ENCODE measurements at regions not wholly inside any gene's neighbourhood (a gene's known extent, or its start where the extent isn't known, plus 50 kb on each side); places are given as distances from the start of the nearest gene placed in this dataset.

DNA sequence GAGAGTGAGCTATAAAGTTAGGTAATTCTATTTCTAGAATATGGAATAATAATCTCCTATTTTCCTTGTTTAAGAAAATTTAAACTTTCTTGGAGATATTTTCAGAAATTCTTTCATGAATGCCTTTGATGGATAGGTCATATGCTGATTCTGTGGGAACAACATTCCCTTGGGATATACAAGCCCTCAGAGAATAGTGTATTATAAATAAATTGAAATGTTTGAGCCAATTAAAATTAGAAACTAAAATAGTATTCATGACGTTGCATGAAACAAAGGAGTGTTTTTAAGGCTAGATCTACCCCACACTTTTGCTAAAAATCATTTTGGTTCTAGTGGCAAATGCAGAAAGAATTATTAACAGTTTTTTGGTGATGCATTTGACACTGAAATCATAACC, 269.3 kb upstream of the ANO3 start:
- H3K9ac ChIP-seq (ENCODE audit: low read depth, low read length) = no peak overlapping the region
- H3K4me1 ChIP-seq (ENCODE audit: insufficient read depth, low read length) = no peaks in the 10 kb centered on the region
- H3K4me3 ChIP-seq (ENCODE audit: low read length) = no peak overlapping the region
- 80% methylated on average over 1 of the region's 1 CpG for WGBS
- H3K27me3 ChIP-seq (ENCODE audit: insufficient read depth, low read length) = no peaks in the 10 kb centered on the region
- H3K9me3 ChIP-seq (ENCODE audit: insufficient read depth, low read depth, low read length) = no peaks in the 10 kb centered on the region
- H3K27ac ChIP-seq (ENCODE audit: low read depth, low read length) = no peak overlapping the region
- no peaks in the 10 kb centered on the region for H3K36me3 ChIP-seq (ENCODE audit: insufficient read depth, low read length)

DNA sequence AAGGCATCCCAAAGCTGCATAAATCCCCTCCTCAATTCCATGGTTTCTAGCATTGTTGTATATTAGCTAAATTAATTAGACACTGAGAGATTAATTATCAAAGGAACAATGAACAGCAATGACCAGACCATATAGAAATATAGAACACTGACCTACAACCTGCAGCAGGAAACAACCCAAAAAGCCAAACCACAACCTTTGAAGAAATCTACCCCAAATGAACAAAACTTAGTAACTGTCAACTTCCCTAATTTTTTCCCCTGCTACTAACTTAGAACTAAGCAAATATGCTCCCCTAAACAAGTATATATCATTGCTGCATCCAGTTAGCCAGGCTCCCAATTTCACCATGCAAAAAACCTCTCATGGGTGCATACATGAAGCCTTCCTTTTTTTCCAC, 268.0 kb upstream of the ANO3 start:
- Histone ChIP-seq H3K4me3 (ENCODE audit: low read length) (no peak overlapping the region), H3K9me3 (ENCODE audit: insufficient read depth, low read depth, low read length) (no peaks in the 10 kb centered on the region), H3K27ac (ENCODE audit: low read depth, low read length) (no peak overlapping the region), H3K9ac (ENCODE audit: low read depth, low read length) (no peak overlapping the region), H3K4me1 (ENCODE audit: insufficient read depth, low read length) (no peaks in the 10 kb centered on the region), H3K27me3 (ENCODE audit: insufficient read depth, low read length) (no peaks in the 10 kb centered on the region), H3K36me3 (ENCODE audit: insufficient read depth, low read length) (no peaks in the 10 kb centered on the region)

DNA sequence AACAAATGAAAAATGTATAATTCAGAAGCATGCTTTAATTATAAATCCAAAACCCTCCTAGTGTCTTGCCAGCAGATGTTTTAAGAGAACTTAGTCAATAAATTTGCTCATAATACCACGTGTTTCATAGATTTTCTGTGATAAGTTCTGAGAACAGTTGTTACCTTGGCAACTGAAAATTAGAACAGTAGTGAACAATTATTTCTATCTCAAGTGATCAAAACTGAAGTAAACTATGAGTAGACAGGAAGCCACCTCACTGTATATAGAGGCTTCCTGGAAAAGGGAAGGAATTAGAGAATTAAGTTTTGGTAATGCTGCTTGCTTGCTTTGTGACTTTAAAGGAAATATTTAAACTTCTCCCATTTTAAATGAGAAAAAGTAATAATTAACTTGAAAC, 266.0 kb upstream of the ANO3 start:
- WGBS = no CpG with 5 or more reads among the region's 1 CpG
- no peaks in the 10 kb centered on the region for H3K27me3 ChIP-seq (ENCODE audit: insufficient read depth, low read length)
- H3K4me3 ChIP-seq (ENCODE audit: low read length) = no peak overlapping the region
- H3K9ac ChIP-seq (ENCODE audit: low read depth, low read length) = no peak overlapping the region
- H3K4me1 ChIP-seq (ENCODE audit: insufficient read depth, low read length) = no peaks in the 10 kb centered on the region
- H3K36me3 ChIP-seq (ENCODE audit: insufficient read depth, low read length) = no peaks in the 10 kb centered on the region
- H3K27ac ChIP-seq (ENCODE audit: low read depth, low read length) = no peak overlapping the region
- H3K9me3 ChIP-seq (ENCODE audit: insufficient read depth, low read depth, low read length) = no peaks in the 10 kb centered on the region

DNA sequence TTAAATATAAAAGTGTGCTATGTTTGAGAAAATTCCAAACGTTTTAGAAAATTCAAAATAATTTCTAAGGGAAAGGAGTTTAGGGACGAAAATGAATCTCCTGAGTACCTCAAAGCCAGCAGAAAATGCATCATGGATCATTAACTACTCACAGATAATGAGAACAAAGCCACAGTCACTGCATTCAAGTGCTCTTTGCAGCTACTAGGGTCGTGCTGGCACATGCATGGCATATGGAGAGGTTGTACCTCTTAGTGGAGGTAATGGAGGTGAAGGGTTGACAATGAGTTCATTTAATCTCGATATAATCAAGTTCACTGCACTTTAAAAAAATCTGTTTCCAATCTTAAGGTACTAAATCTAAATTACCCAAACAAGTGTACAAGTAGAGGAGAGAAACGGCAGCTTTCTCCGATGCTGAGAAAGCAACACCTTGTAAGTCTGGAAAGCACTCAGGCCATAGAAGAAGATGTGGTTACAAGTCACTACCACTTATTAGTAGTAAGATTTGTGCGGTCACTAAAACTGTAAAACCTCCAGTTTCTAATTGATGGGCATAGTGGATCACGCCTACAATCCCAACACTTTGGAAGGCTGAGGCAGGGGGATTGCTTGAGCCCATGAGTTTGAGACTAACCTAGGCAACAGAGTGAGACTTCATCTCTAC, 261.1 kb upstream of the ANO3 start:
- Histone ChIP-seq H3K27ac (ENCODE audit: low read depth, low read length) (no peak overlapping the region), H3K4me1 (ENCODE audit: insufficient read depth, low read length) (no peaks in the 10 kb centered on the region), H3K9ac (ENCODE audit: low read depth, low read length) (no peak overlapping the region), H3K4me3 (ENCODE audit: low read length) (no peak overlapping the region), H3K36me3 (ENCODE audit: insufficient read depth, low read length) (no peaks in the 10 kb centered on the region), H3K9me3 (ENCODE audit: insufficient read depth, low read depth, low read length) (no peaks in the 10 kb centered on the region), H3K27me3 (ENCODE audit: insufficient read depth, low read length) (no peaks in the 10 kb centered on the region)
- 94% methylated on average over 7 of the region's 8 CpGs for WGBS

DNA sequence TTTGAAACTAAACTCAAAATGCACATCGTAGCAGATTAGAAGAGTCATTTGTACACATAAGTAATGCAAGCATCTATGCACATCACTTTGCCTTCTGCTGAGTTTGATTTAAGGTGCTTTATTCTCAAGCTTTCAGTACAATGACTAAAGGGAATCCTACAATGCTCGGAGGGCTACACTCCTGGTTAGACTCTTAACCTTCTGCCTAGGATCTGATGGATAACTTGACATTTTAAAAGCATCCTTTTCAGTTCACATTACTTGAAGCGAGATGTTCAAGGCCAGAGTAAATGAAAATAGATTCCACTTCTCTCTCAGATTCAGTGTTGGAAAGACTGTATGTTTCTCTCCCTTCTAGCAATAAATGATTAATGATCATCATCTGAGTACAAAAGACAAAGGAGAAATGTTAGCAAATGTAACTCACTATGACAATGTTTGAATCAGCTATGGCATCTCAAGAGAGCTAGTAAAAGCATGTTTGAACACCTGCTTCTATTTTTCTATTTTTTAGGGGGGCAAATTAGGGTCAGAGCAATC, 259.2 kb upstream of the ANO3 start:
- no peak overlapping the region for H3K9ac ChIP-seq (ENCODE audit: low read depth, low read length)
- no peaks in the 10 kb centered on the region for H3K36me3 ChIP-seq (ENCODE audit: insufficient read depth, low read length)
- no peaks in the 10 kb centered on the region for H3K9me3 ChIP-seq (ENCODE audit: insufficient read depth, low read depth, low read length)
- no peaks in the 10 kb centered on the region for H3K27me3 ChIP-seq (ENCODE audit: insufficient read depth, low read length)
- 99% methylated on average over 3 of the region's 3 CpGs for WGBS
- H3K4me1 ChIP-seq (ENCODE audit: insufficient read depth, low read length) = no peaks in the 10 kb centered on the region
- H3K27ac ChIP-seq (ENCODE audit: low read depth, low read length) = no peak overlapping the region
- H3K4me3 ChIP-seq (ENCODE audit: low read length) = no peak overlapping the region

DNA sequence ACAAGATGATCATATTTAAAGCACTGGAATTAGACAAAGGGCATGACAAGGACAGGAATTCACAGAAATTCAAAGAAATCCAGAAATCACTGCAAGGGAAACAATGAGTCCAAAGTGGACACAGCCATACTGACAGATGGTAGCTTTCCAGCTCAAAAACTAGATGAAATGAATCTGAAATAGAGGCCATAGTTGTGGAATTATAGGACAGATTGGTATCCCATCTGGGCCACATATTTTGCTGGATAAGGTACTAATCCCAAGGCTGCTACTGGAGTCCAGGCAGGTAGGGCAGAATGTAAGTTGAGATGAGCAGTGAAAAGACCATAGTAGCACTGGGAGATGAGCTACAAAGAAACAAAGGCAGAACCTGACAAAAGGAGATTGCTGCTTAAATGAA, 258.3 kb upstream of the ANO3 start:
- no peaks in the 10 kb centered on the region for H3K4me1 ChIP-seq (ENCODE audit: insufficient read depth, low read length)
- H3K9ac ChIP-seq (ENCODE audit: low read depth, low read length) = no peak overlapping the region

DNA sequence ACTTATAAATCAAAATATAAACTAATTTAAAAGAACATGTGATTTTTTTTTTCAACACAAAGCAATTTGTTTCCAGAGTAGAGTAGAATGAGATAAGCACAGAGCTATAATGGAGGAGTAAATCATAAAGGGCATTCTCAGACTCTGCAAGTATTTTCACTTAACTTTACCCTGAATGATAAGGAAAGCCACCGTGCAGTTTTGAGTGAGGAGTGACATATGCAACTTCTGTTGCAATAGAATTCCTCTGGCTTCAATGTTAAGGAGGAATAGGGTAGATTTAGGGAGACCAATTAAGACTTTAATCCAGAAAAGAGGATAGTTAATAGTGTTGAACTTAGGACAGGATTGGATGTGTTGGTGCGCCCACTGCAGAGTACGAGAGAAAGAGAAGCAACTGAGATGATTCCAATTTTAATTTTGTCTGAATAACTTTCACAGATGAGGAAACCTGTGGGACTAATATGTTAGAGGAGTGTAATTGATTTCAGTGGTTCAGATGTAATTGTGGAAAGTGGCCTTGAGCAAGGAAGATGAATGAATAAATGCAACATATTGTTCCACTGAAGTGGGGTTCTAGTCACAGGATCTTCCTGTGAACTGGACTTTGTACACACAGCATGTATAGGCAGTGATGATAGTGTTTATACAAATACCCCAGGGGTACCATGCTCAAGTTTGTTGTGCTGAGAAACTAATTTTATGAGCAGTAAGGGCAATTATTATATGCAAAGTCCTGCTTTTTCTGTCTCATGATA, 255.5 kb upstream of the ANO3 start:
- Histone ChIP-seq H3K9ac (ENCODE audit: low read depth, low read length) (no peak overlapping the region), H3K27ac (ENCODE audit: low read depth, low read length) (no peak overlapping the region), H3K9me3 (ENCODE audit: insufficient read depth, low read depth, low read length) (no peaks in the 10 kb centered on the region), H3K36me3 (ENCODE audit: insufficient read depth, low read length) (no peaks in the 10 kb centered on the region), H3K4me1 (ENCODE audit: insufficient read depth, low read length) (no peaks in the 10 kb centered on the region), H3K4me3 (ENCODE audit: low read length) (no peak overlapping the region), H3K27me3 (ENCODE audit: insufficient read depth, low read length) (no peaks in the 10 kb centered on the region)
- 95% methylated on average over 3 of the region's 3 CpGs for WGBS

More for the DNA sequence above, 258.3 kb upstream of the ANO3 start:
- Histone ChIP-seq H3K4me3 (ENCODE audit: low read length) (no peak overlapping the region), H3K27me3 (ENCODE audit: insufficient read depth, low read length) (no peaks in the 10 kb centered on the region), H3K36me3 (ENCODE audit: insufficient read depth, low read length) (no peaks in the 10 kb centered on the region), H3K9me3 (ENCODE audit: insufficient read depth, low read depth, low read length) (no peaks in the 10 kb centered on the region), H3K27ac (ENCODE audit: low read depth, low read length) (no peak overlapping the region)

DNA sequence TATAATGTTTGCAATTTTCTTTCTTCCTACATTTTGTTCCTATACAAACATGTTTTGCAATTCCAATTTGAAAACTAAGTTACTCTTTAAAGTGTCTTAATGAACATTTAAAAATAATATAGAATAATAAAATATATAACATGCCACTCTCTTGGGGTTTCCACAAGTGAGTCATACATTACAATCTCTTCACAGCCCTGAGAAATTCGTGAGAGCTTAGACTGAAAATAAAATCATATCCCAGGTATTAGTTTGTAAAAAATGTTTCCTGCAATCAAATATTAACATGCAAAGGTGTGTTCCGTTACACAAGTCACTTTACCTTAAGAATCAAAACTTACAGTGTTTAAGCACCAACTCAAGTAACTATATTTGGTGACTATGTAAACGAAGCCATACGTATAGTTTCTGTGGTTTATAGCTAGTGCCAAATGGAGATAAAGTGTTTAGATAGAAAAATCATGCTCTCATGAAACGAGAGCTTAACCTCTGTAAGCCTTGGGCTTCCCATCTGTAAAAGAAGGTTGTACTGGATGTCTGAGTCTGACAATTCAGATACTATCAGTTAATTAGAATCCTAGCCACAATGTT, 253.6 kb upstream of the ANO3 start:
- H3K27ac ChIP-seq (ENCODE audit: low read depth, low read length) = no peak overlapping the region
- no peak overlapping the region for H3K4me3 ChIP-seq (ENCODE audit: low read length)

DNA sequence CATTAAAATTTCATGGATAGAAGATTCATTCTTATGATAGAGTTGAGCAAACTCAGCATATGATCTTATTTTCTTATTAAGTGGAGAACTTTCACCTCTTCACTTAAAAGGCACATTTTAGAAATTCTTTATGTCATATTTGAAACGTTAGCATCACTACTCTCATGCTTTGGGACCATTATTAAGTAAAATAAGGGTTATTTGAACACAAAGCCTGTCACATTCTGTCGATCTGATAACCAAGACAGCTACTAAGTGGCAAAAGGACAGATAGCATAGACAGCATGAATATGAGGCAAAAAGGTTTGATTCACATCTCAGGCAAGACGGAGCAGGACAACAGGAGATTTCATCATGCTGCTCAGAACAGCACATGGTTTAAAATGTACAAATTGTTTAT, 247.6 kb upstream of the ANO3 start:
- WGBS = 95% methylated on average over 2 of the region's 3 CpGs
- no peak overlapping the region for H3K9ac ChIP-seq (ENCODE audit: low read depth, low read length)
- H3K4me1 ChIP-seq (ENCODE audit: insufficient read depth, low read length) = no peaks in the 10 kb centered on the region
- H3K36me3 ChIP-seq (ENCODE audit: insufficient read depth, low read length) = no peaks in the 10 kb centered on the region
- H3K27me3 ChIP-seq (ENCODE audit: insufficient read depth, low read length) = no peaks in the 10 kb centered on the region
- H3K9me3 ChIP-seq (ENCODE audit: insufficient read depth, low read depth, low read length) = no peaks in the 10 kb centered on the region
- H3K4me3 ChIP-seq (ENCODE audit: low read length) = no peak overlapping the region
- no peak overlapping the region for H3K27ac ChIP-seq (ENCODE audit: low read depth, low read length)

More for the DNA sequence above, 253.6 kb upstream of the ANO3 start:
- no peak overlapping the region for H3K9ac ChIP-seq (ENCODE audit: low read depth, low read length)
- no peaks in the 10 kb centered on the region for H3K9me3 ChIP-seq (ENCODE audit: insufficient read depth, low read depth, low read length)
- H3K4me1 ChIP-seq (ENCODE audit: insufficient read depth, low read length) = no peaks in the 10 kb centered on the region
- no peaks in the 10 kb centered on the region for H3K27me3 ChIP-seq (ENCODE audit: insufficient read depth, low read length)
- H3K36me3 ChIP-seq (ENCODE audit: insufficient read depth, low read length) = no peaks in the 10 kb centered on the region
- 95% methylated on average over 3 of the region's 5 CpGs for WGBS

DNA sequence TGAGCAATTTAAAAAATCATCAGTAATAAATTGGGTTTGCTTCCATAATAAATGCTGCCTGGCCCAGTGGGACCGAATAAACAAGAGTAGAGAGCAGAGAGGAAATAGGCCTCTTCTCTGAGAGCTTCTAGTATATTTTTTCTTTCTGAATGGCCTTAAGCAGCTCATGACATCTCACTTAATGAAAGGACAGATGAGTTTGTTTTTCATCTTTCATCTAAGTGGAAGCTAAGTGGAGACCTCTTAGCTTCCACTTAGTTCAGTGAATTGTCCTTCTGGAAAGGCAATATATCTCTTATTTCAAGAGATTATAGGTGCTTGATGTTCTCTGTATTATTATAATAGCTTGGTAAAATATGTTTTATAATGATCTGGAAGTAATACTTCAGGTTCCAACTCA, 245.9 kb upstream of the ANO3 start:
- no peaks in the 10 kb centered on the region for H3K27me3 ChIP-seq (ENCODE audit: insufficient read depth, low read length)
- H3K36me3 ChIP-seq (ENCODE audit: insufficient read depth, low read length) = no peaks in the 10 kb centered on the region
- WGBS = 95% methylated on average over 1 of the region's 1 CpG
- H3K9me3 ChIP-seq (ENCODE audit: insufficient read depth, low read depth, low read length) = no peaks in the 10 kb centered on the region
- no peak overlapping the region for H3K9ac ChIP-seq (ENCODE audit: low read depth, low read length)
- H3K27ac ChIP-seq (ENCODE audit: low read depth, low read length) = no peak overlapping the region
- H3K4me1 ChIP-seq (ENCODE audit: insufficient read depth, low read length) = no peaks in the 10 kb centered on the region
- no peak overlapping the region for H3K4me3 ChIP-seq (ENCODE audit: low read length)

DNA sequence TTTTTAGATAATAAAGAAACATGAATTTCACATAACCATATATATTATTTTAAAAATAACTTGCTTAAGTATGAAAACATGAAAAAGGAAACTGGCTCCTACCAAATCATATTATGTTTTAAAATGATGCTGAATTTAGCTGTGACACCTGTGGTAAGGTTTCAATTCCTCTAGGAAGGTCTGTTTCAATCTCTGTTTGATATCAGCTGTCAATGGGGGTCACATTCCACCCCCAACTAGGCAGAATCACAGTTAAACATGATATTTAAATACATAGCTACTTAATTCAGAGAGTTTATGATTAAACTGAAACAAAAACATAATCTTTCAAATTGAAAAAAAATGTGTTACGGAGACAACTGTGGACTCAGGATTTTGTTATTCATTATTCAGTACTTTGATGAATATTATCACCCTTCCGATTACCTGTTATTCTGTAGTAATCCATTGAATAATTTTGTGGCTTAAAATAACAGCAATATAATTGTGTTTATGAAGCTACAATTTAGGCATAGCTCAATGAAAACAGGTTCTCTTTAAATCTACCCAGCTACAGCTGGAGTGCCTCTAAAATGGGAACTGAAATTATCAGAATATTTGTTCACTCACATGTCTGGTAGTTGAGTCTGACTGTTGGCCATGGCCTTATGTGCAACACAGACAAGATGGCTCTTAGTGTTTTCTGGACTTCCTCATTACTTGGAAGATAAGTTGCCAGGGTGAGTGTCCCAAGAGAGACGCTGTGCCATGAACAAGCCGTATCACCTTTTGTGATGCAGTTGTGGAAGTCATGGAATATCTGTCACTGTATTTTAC, 244.6 kb upstream of the ANO3 start:
- H3K27ac ChIP-seq (ENCODE audit: low read depth, low read length) = no peak overlapping the region
- no peaks in the 10 kb centered on the region for H3K36me3 ChIP-seq (ENCODE audit: insufficient read depth, low read length)
- no peaks in the 10 kb centered on the region for H3K4me1 ChIP-seq (ENCODE audit: insufficient read depth, low read length)
- no peak overlapping the region for H3K4me3 ChIP-seq (ENCODE audit: low read length)
- H3K9me3 ChIP-seq (ENCODE audit: insufficient read depth, low read depth, low read length) = no peaks in the 10 kb centered on the region
- no peaks in the 10 kb centered on the region for H3K27me3 ChIP-seq (ENCODE audit: insufficient read depth, low read length)
- no peak overlapping the region for H3K9ac ChIP-seq (ENCODE audit: low read depth, low read length)
- WGBS = 95% methylated on average over 2 of the region's 4 CpGs

All from HUES64 (cell line).